ENCODE measurements at regions not wholly inside any gene's neighbourhood (a gene's known extent, or its start where the extent isn't known, plus 50 kb on each side); places are given as distances from the start of the nearest gene placed in this dataset.

DNA sequence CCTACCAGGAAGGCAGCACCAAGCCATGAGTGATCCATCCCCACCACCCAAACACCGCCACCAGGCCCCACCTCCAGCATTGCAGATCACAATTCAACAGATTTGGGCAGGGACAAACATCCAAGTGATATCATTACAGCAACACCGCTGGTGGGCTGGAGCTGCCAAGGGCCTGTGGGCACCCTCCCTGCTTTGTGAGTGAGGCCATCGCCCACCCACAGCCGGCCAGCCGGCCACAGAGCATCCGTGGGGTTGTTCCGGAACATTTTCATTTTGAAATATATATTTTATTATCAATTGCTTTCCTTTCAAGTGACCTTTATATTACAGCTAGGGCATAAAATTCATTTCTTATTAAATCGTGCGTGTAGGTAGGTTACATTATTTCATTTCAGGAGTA, 286.0 kb upstream of the CDH4 start:
- TF ChIP-seq, protein P1, sequence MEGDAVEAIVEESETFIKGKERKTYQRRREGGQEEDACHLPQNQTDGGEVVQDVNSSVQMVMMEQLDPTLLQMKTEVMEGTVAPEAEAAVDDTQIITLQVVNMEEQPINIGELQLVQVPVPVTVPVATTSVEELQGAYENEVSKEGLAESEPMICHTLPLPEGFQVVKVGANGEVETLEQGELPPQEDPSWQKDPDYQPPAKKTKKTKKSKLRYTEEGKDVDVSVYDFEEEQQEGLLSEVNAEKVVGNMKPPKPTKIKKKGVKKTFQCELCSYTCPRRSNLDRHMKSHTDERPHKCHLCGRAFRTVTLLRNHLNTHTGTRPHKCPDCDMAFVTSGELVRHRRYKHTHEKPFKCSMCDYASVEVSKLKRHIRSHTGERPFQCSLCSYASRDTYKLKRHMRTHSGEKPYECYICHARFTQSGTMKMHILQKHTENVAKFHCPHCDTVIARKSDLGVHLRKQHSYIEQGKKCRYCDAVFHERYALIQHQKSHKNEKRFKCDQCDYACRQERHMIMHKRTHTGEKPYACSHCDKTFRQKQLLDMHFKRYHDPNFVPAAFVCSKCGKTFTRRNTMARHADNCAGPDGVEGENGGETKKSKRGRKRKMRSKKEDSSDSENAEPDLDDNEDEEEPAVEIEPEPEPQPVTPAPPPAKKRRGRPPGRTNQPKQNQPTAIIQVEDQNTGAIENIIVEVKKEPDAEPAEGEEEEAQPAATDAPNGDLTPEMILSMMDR (IDR thresholded peaks at IDR 0.05; ENCODE audit: control extremely low read depth in 1 of 3, insufficient read depth in 1 of 3, low read depth in 1 of 3, low read length in 3 of 3), result no peak
- TF ChIP-seq EP300 (IDR thresholded peaks at IDR 0.05; ENCODE audit: borderline replicate concordance in 1 of 2, low read depth in 2 of 2, low read length in 2 of 2) (no peak), RAD21 (IDR thresholded peaks at IDR 0.05 in 1 of 2, conservative IDR thresholded peaks at IDR 0.05 in 1 of 2; ENCODE audit: low read depth in 2 of 2, low read length in 2 of 2) (no peak), SUZ12 (IDR thresholded peaks at IDR 0.05; ENCODE audit: low read length) (no peak), YY1 (IDR thresholded peaks at IDR 0.05; ENCODE audit: low read depth, low read length) (no peak), TEAD4 (IDR thresholded peaks at IDR 0.05; ENCODE audit: low read depth, low read length) (no peak), PHF8 (conservative IDR thresholded peaks at IDR 0.05; ENCODE audit: low read depth, low read length) (no peak), POLR2AphosphoS5 (IDR thresholded peaks at IDR 0.05; ENCODE audit: low read depth, low read length) (no peak), POLR2A (IDR thresholded peaks at IDR 0.05; ENCODE audit: control extremely low read depth in 1 of 2, low read depth in 2 of 2, low read length in 2 of 2) (no peak), CBX5 (IDR thresholded peaks at IDR 0.05; ENCODE audit: low read depth, low read length) (no peak), TBP (IDR thresholded peaks at IDR 0.05; ENCODE audit: low read depth, low read length) (no peak), TCF12 (IDR thresholded peaks at IDR 0.05; ENCODE audit: low read depth, low read length) (no peak)
- TF ChIP-seq, protein P2, sequence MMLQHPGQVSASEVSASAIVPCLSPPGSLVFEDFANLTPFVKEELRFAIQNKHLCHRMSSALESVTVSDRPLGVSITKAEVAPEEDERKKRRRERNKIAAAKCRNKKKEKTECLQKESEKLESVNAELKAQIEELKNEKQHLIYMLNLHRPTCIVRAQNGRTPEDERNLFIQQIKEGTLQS (IDR thresholded peaks at IDR 0.05; ENCODE audit: insufficient read depth, low read depth, low read length), result no peak
- TF ChIP-seq, protein P3, sequence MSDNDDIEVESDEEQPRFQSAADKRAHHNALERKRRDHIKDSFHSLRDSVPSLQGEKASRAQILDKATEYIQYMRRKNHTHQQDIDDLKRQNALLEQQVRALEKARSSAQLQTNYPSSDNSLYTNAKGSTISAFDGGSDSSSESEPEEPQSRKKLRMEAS (IDR thresholded peaks at IDR 0.05), result no peak

All from H1 (cell line).